Neural cell (in vitro differentiated cells): ENCODE measurements at regions not wholly inside any gene's neighbourhood (a gene's known extent, or its start where the extent isn't known, plus 50 kb on each side); places are given as distances from the start of the nearest gene placed in this dataset.

Experiments used
- H2AFZ ChIP-seq: fragments of 200-600, 300-800 bp; sonication (generic), shearing (Covaris generic); 2 replicates; pipeline ENCODE4 v1.6.0; 2014; ENCODE audit warnings: low read depth, mild to moderate bottlenecking, antibody characterized with exemption, low read length, moderate library complexity
- H3F3A ChIP-seq: fragments of 200-600 bp; shearing (Covaris generic); 2 replicates; pipeline ENCODE4 v1.6.1; 2016; ENCODE audit warnings: mild to moderate bottlenecking, moderate library complexity, mixed read lengths, antibody characterized with exemption, low read length; ENCODE audit not compliant: insufficient read depth, poor library complexity, severe bottlenecking
- H3K27ac ChIP-seq: fragments of 200-600, 300-800 bp; sonication (generic), shearing (Covaris generic); 2 replicates; pipeline ENCODE4 v1.5.1; 2014; ENCODE audit warnings: mild to moderate bottlenecking, low read length, moderate library complexity
- H3K27me3 ChIP-seq: fragments of 300-800, 200-600 bp; sonication (generic), shearing (Covaris generic); 2 replicates; pipeline ENCODE4 v1.6.0; 2014; ENCODE audit warnings: mild to moderate bottlenecking, low read depth, low read length, moderate library complexity; ENCODE audit not compliant: insufficient read depth
- H3K36me3 ChIP-seq: fragments of 300-800, 200-600 bp; sonication (generic), shearing (Covaris generic); 2 replicates; pipeline ENCODE4 v1.5.1; 2014; ENCODE audit warnings: mild to moderate bottlenecking, antibody characterized with exemption, low read length, moderate library complexity; ENCODE audit not compliant: insufficient read depth
- H3K4me2 ChIP-seq: fragments of 300-800, 200-600 bp; sonication (generic), shearing (Covaris generic); 2 replicates; pipeline ENCODE4 v1.6.0; 2014; ENCODE audit warnings: mild to moderate bottlenecking, low read length
- H3K4me3 ChIP-seq: fragments of 300-800, 200-600 bp; sonication (generic), shearing (Covaris generic); 2 replicates; pipeline ENCODE4 v1.5.1; 2014; ENCODE audit warnings: mild to moderate bottlenecking, low read length, moderate library complexity
- H3K79me2 ChIP-seq: fragments of 200-600 bp; shearing (Covaris generic); replicated peaks from 2 replicates; pipeline ENCODE4 v1.6.0; 2014; ENCODE audit warnings: mild to moderate bottlenecking, low read length, moderate library complexity; ENCODE audit not compliant: insufficient read depth
- H3K9ac ChIP-seq: fragments of 300-800, 200-600 bp; sonication (generic), shearing (Covaris generic); 2 replicates; pipeline ENCODE4 v1.6.1; 2016; ENCODE audit warnings: mild to moderate bottlenecking, low read length, mixed read lengths
- H3K9me2 ChIP-seq: fragments of 200-600 bp; shearing (Covaris generic); 2 replicates; pipeline ENCODE4 v1.6.1; 2016; ENCODE audit warnings: mild to moderate bottlenecking, low read length, mixed read lengths; ENCODE audit not compliant: insufficient read depth
- H3K9me3 ChIP-seq: fragments of 200-600, 300-800 bp; sonication (generic), shearing (Covaris generic); 2 replicates; pipeline ENCODE4 v1.6.1; 2016; ENCODE audit warnings: mild to moderate bottlenecking, mixed run types, low read length, moderate library complexity, mixed read lengths
- H4K20me1 ChIP-seq: fragments of 200-600 bp; shearing (Covaris generic); 2 replicates; pipeline ENCODE4 v1.6.1; 2016; ENCODE audit warnings: mild to moderate bottlenecking, mixed run types; ENCODE audit not compliant: insufficient read depth
- EP300 ChIP-seq: fragments of 450-650 bp; conservative IDR thresholded peaks from 2 replicates; pipeline ENCODE4 v1.6.1; 2014; ENCODE audit warnings: antibody characterized with exemption, mild to moderate bottlenecking, moderate library complexity; ENCODE audit not compliant: poor library complexity, severe bottlenecking
- EZH2 ChIP-seq: fragments of 200-600, 300-800 bp; shearing (Covaris generic), sonication (generic); IDR thresholded peaks from 2 replicates; pipeline ENCODE4 v1.6.1; 2014; ENCODE audit warnings: antibody characterized with exemption, low read length, borderline replicate concordance, mild to moderate bottlenecking; ENCODE audit not compliant: insufficient read depth, poor library complexity, severe bottlenecking
- MXI1 ChIP-seq: fragments of 450-650 bp; conservative IDR thresholded peaks from 2 replicates; pipeline ENCODE4 v1.6.1; 2014; ENCODE audit warnings: antibody characterized with exemption, mild to moderate bottlenecking; ENCODE audit not compliant: poor library complexity, severe bottlenecking
- POLR2AphosphoS5 ChIP-seq: IDR thresholded peaks from 2 replicates; pipeline ENCODE4 v1.6.1; 2012
- RAD21 ChIP-seq: fragments of 450-650 bp; conservative IDR thresholded peaks from 2 replicates; pipeline ENCODE4 v1.6.1; 2014; ENCODE audit warnings: antibody characterized with exemption, mild to moderate bottlenecking, moderate library complexity
- SMC3 ChIP-seq: fragments of 450-650 bp; conservative IDR thresholded peaks from 2 replicates; pipeline ENCODE4 v1.6.1; 2014; ENCODE audit warnings: antibody characterized with exemption, mild to moderate bottlenecking, moderate library complexity; ENCODE audit not compliant: poor library complexity
- TAF1 ChIP-seq: IDR thresholded peaks from 2 replicates; pipeline ENCODE4 v1.6.1; 2012; ENCODE audit warnings: low read depth
- TF ChIP-seq, protein P1 (sequence below): fragments of 450-650 bp; IDR thresholded peaks from 2 replicates; pipeline ENCODE4 v1.5.1; 2014; ENCODE audit warnings: antibody characterized with exemption, mild to moderate bottlenecking, moderate library complexity; ENCODE audit not compliant: poor library complexity, severe bottlenecking
- TF ChIP-seq, protein P2 (sequence below): IDR thresholded peaks from 2 replicates; pipeline ENCODE4 v1.6.1; 2012; ENCODE audit warnings: borderline replicate concordance

DNA sequence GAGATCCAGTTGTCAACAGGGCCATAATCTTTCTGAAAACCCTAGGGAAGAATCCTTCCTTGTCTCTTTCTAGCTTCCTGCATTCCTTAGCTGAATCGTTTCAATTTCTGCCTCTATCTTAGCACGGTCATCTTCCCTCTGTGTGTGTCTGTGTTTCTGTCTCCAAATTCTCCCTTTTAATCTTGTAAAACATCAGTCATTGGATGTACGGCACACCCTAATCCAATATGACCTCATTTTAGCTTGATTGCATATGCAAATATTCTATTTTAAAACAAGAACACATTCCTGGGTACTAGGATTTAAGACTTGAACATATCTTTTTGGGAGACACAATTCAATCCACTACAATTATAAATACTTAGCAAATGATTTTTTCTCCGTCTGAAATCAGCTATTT is 600.3 kb downstream of the GBE1 start:
- no peaks in the 10 kb centered on the region for H3F3A ChIP-seq
- no peaks in the 10 kb centered on the region for H3K9me3 ChIP-seq
- H3K9ac ChIP-seq: no peak overlapping the region
- H3K36me3 ChIP-seq: no peaks in the 10 kb centered on the region
- H3K4me2 ChIP-seq: no peak overlapping the region
- no peaks in the 10 kb centered on the region for H3K9me2 ChIP-seq
- no peaks in the 10 kb centered on the region for H4K20me1 ChIP-seq
- no peaks in the 10 kb centered on the region for H3K79me2 ChIP-seq
- H3K27ac ChIP-seq: no peak overlapping the region
- no peak overlapping the region for H3K4me3 ChIP-seq
- TF ChIP-seq, protein P1, sequence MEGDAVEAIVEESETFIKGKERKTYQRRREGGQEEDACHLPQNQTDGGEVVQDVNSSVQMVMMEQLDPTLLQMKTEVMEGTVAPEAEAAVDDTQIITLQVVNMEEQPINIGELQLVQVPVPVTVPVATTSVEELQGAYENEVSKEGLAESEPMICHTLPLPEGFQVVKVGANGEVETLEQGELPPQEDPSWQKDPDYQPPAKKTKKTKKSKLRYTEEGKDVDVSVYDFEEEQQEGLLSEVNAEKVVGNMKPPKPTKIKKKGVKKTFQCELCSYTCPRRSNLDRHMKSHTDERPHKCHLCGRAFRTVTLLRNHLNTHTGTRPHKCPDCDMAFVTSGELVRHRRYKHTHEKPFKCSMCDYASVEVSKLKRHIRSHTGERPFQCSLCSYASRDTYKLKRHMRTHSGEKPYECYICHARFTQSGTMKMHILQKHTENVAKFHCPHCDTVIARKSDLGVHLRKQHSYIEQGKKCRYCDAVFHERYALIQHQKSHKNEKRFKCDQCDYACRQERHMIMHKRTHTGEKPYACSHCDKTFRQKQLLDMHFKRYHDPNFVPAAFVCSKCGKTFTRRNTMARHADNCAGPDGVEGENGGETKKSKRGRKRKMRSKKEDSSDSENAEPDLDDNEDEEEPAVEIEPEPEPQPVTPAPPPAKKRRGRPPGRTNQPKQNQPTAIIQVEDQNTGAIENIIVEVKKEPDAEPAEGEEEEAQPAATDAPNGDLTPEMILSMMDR: no peak
- no peak for TF ChIP-seq TAF1
- no peak for TF ChIP-seq RAD21
- no peak for TF ChIP-seq EZH2
- TF ChIP-seq, protein P2, sequence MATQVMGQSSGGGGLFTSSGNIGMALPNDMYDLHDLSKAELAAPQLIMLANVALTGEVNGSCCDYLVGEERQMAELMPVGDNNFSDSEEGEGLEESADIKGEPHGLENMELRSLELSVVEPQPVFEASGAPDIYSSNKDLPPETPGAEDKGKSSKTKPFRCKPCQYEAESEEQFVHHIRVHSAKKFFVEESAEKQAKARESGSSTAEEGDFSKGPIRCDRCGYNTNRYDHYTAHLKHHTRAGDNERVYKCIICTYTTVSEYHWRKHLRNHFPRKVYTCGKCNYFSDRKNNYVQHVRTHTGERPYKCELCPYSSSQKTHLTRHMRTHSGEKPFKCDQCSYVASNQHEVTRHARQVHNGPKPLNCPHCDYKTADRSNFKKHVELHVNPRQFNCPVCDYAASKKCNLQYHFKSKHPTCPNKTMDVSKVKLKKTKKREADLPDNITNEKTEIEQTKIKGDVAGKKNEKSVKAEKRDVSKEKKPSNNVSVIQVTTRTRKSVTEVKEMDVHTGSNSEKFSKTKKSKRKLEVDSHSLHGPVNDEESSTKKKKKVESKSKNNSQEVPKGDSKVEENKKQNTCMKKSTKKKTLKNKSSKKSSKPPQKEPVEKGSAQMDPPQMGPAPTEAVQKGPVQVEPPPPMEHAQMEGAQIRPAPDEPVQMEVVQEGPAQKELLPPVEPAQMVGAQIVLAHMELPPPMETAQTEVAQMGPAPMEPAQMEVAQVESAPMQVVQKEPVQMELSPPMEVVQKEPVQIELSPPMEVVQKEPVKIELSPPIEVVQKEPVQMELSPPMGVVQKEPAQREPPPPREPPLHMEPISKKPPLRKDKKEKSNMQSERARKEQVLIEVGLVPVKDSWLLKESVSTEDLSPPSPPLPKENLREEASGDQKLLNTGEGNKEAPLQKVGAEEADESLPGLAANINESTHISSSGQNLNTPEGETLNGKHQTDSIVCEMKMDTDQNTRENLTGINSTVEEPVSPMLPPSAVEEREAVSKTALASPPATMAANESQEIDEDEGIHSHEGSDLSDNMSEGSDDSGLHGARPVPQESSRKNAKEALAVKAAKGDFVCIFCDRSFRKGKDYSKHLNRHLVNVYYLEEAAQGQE: no peak
- no peak for TF ChIP-seq EP300
- no peak for TF ChIP-seq SMC3
- TF ChIP-seq POLR2AphosphoS5: no peak
- TF ChIP-seq MXI1: no peak
- H2AFZ ChIP-seq: no peak overlapping the region
- H3K27me3 ChIP-seq: no peaks in the 10 kb centered on the region

DNA sequence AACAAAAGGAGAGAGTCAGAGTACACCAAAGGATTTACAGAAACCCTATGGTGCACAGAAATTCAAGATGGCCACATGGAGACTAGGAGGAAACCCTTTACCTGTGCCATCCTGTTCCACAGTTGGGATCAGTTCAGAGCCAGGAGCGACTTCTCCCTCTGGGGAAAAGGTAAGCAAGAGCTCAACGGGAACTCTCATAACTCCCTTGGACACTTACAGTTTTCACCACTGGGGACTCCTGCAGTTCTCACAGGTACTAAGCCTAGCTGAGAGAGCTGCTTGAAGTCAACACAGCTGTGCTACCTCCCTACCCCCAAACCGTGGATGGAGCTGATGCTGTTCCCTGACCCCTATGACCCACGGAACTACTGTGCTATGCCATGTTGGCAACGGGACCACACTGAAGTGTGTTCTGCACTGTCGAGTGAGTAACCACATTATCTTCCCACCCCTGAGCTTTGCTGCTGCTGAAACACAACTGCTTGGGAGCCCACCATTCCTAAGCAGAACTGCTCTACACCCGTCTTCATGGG is 606.8 kb downstream of the GBE1 start:
- H3K4me3 ChIP-seq: no peak overlapping the region
- no peaks in the 10 kb centered on the region for H3F3A ChIP-seq
- no peak overlapping the region for H3K4me2 ChIP-seq
- TF ChIP-seq RAD21: no peak
- TF ChIP-seq SMC3: no peak
- TF ChIP-seq TAF1: no peak
- TF ChIP-seq POLR2AphosphoS5: no peak
- TF ChIP-seq, protein P2: no peak
- TF ChIP-seq EP300: no peak
- no peak for TF ChIP-seq MXI1
- TF ChIP-seq, protein P1: no peak
- no peak overlapping the region for H3K27ac ChIP-seq
- no peaks in the 10 kb centered on the region for H4K20me1 ChIP-seq
- H3K9me3 ChIP-seq: no peaks in the 10 kb centered on the region
- H3K36me3 ChIP-seq: no peaks in the 10 kb centered on the region
- H3K9me2 ChIP-seq: no peaks in the 10 kb centered on the region
- H2AFZ ChIP-seq: no peak overlapping the region
- H3K27me3 ChIP-seq: no peaks in the 10 kb centered on the region
- H3K9ac ChIP-seq: no peak overlapping the region
- no peaks in the 10 kb centered on the region for H3K79me2 ChIP-seq
